Endodermal cell (in vitro differentiated cells): ENCODE measurements at regions not wholly inside any gene's neighbourhood (a gene's known extent, or its start where the extent isn't known, plus 50 kb on each side); places are given as distances from the start of the nearest gene placed in this dataset.

Source experiments
- DNase-seq: peaks from one replicate; pipeline ENCODE4 v3.0.0-alpha.2; 2017
- H3K27ac ChIP-seq: 2 replicates; pipeline ENCODE4 v1.5.1; 2013; ENCODE audit warnings: mild to moderate bottlenecking, low read depth, low read length, moderate library complexity
- H3K27me3 ChIP-seq: 2 replicates; pipeline ENCODE4 v1.6.1; 2013; ENCODE audit warnings: mild to moderate bottlenecking, low read length, moderate library complexity; ENCODE audit not compliant: insufficient read depth, control insufficient read depth, poor library complexity, severe bottlenecking
- H3K36me3 ChIP-seq: 2 replicates; pipeline ENCODE4 v1.7.0; 2013; ENCODE audit warnings: mild to moderate bottlenecking, low read length, moderate library complexity; ENCODE audit not compliant: control insufficient read depth, insufficient read depth
- H3K4me1 ChIP-seq: one replicate; pipeline ENCODE4 v1.7.0; 2013; ENCODE audit warnings: low read length; ENCODE audit not compliant: control insufficient read depth, insufficient read depth
- H3K4me3 ChIP-seq: 2 replicates; pipeline ENCODE4 v1.5.1; 2013; ENCODE audit warnings: mild to moderate bottlenecking, low read length, moderate library complexity
- H3K9ac ChIP-seq: 2 replicates; pipeline ENCODE4 v1.6.1; 2013; ENCODE audit warnings: mild to moderate bottlenecking, low read length, moderate library complexity; ENCODE audit not compliant: poor library complexity, severe bottlenecking; ENCODE audit errors: extremely low read depth
- H3K9me3 ChIP-seq: 2 replicates; pipeline ENCODE4 v1.6.1; 2013; ENCODE audit warnings: mild to moderate bottlenecking, low read length, moderate library complexity; ENCODE audit not compliant: control insufficient read depth
- H3K27ac Mint-ChIP-seq: 2 replicates; pipeline ENCODE4 v1.8.0; 2020; ENCODE audit warnings: mixed read lengths
- H3K27me3 Mint-ChIP-seq: 2 replicates; pipeline ENCODE4 v1.8.0; 2021; ENCODE audit warnings: mild to moderate bottlenecking, mixed read lengths; ENCODE audit not compliant: insufficient read depth
- H3K36me3 Mint-ChIP-seq: 2 replicates; pipeline ENCODE4 v1.8.0; 2020; ENCODE audit warnings: low read depth, mixed read lengths
- H3K4me1 Mint-ChIP-seq: 2 replicates; pipeline ENCODE4 v1.8.0; 2020; ENCODE audit warnings: mixed read lengths
- H3K4me3 Mint-ChIP-seq: 2 replicates; pipeline ENCODE4 v1.8.0; 2020; ENCODE audit warnings: mild to moderate bottlenecking, moderate library complexity, mixed read lengths
- H3K9me3 Mint-ChIP-seq: 2 replicates; pipeline ENCODE4 v1.8.0; 2020; ENCODE audit warnings: mild to moderate bottlenecking, mixed read lengths
- WGBS, 2 experiments: methylation state at CpG; one replicate each; pipeline versions ENCODE4 v1.1.5 to v1.1.7; 2013; ENCODE audit warnings: missing lambda C conversion rate in 2 of 2, mixed read lengths in 1 of 2; ENCODE audit not compliant: insufficient coverage in 1 of 2, insufficient read length in 1 of 2; 5-methylcytosine and 5-hydroxymethylcytosine counted together
- TF ChIP-seq, protein P1 (sequence below): fragments of 200-600 bp; sonication (generic); conservative IDR thresholded peaks from 2 replicates; pipeline ENCODE4 v1.5.0; 2021; ENCODE audit warnings: antibody characterized with exemption, mild to moderate bottlenecking

DNA sequence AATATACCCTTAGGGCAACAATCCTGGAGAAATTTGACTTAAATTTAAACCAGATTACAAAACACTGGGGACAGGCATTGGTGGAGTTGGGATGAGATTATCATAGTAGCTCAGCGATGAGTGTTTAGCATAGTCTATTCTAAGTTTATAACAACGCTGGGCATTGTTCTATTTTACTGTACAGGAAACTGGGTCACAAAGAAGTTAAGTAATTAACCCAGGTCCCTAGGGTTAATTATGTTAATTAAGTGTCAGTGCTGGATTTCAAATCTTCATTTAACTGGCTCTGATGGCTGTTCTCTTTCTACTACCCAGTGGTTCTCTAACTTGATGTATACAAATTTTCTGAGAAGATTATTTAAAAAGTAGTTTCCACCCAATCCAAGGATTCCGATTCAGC, 388.9 kb downstream of the KCNRG start:
- Histone ChIP-seq H3K9me3 (no peaks in the 10 kb centered on the region), H3K36me3 (no peaks in the 10 kb centered on the region), H3K27ac (no peak overlapping the region), H3K4me1 (peaks cover 8% of the 10 kb centered on the region), H3K4me3 (no peak overlapping the region), H3K9ac (no peak overlapping the region), H3K27me3 (peaks cover 10% of the 10 kb centered on the region)
- H3K27me3 Mint-ChIP-seq: peaks cover 56% of the 10 kb centered on the region
- H3K4me1 Mint-ChIP-seq: peaks cover 19% of the 10 kb centered on the region
- TF ChIP-seq, protein P1, sequence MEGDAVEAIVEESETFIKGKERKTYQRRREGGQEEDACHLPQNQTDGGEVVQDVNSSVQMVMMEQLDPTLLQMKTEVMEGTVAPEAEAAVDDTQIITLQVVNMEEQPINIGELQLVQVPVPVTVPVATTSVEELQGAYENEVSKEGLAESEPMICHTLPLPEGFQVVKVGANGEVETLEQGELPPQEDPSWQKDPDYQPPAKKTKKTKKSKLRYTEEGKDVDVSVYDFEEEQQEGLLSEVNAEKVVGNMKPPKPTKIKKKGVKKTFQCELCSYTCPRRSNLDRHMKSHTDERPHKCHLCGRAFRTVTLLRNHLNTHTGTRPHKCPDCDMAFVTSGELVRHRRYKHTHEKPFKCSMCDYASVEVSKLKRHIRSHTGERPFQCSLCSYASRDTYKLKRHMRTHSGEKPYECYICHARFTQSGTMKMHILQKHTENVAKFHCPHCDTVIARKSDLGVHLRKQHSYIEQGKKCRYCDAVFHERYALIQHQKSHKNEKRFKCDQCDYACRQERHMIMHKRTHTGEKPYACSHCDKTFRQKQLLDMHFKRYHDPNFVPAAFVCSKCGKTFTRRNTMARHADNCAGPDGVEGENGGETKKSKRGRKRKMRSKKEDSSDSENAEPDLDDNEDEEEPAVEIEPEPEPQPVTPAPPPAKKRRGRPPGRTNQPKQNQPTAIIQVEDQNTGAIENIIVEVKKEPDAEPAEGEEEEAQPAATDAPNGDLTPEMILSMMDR: no peak
- no peaks in the 10 kb centered on the region for H3K9me3 Mint-ChIP-seq
- no peak overlapping the region for H3K4me3 Mint-ChIP-seq
- DNase-seq: no peak
- 56 to 73% methylated on average over 2 to 3 of the region's 3 CpGs for whole genome bisulfite sequencing, 2 experiments
- no peaks in the 10 kb centered on the region for H3K36me3 Mint-ChIP-seq
- no peak overlapping the region for H3K27ac Mint-ChIP-seq

DNA sequence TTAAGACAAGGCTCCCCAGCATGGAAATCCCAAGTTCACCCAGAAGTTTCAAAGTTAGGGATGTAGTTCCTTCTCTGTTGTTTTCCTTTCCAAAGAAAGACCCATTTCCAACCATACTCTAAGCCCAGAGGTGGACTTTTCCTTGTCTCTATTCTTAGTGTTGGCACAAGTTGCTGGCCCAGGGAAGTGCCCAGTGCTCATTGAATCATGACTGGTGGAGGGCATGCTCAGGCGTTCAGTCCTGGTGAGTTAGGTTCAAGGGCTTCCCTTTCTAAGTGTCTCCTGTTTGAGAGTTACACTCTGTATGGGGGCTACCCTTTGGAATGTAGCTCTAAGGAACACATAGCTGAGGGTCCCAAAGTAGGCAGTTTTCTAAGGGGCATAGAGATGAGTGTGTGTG, 389.5 kb downstream of the KCNRG start:
- H3K4me1 Mint-ChIP-seq: peaks cover 19% of the 10 kb centered on the region
- Histone ChIP-seq H3K27me3 (peaks cover 10% of the 10 kb centered on the region), H3K27ac (no peak overlapping the region), H3K36me3 (no peaks in the 10 kb centered on the region), H3K4me3 (no peak overlapping the region), H3K9ac (no peak overlapping the region), H3K9me3 (no peaks in the 10 kb centered on the region), H3K4me1 (peaks cover 8% of the 10 kb centered on the region)
- DNase-seq: no peak
- no peak overlapping the region for H3K27ac Mint-ChIP-seq
- H3K9me3 Mint-ChIP-seq: no peaks in the 10 kb centered on the region
- TF ChIP-seq, protein P1: no peak
- peaks cover 58% of the 10 kb centered on the region for H3K27me3 Mint-ChIP-seq
- no peak overlapping the region for H3K4me3 Mint-ChIP-seq
- WGBS, 2 experiments: 88% methylated on average over 1 of the region's 1 CpG; no CpG with 5 or more reads in 1 of the 2 experiments
- no peaks in the 10 kb centered on the region for H3K36me3 Mint-ChIP-seq

DNA sequence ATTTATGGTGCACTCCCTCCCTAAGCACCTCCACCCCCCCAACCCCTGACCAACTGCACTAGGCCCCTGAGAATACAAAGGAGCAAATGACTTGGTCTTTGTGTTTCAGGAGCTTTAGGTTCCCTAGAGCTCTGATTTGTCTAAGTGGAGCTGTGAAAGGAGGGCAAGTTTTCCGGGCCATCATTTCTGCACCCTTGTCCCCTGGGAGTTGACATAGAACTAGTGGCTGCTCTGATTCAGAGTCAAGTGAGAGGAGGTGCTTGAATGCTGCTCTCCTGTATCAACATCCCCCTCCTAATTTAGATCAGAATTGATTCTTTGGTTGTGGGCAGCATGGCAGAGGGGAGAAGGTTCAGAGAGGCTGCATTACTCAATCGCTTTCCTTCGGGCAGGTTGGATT, 391.6 kb downstream of the KCNRG start:
- no peak overlapping the region for H3K4me3 Mint-ChIP-seq
- 96 to 100% methylated on average over 2 to 3 of the region's 3 CpGs for WGBS, 2 experiments
- H3K9me3 Mint-ChIP-seq: no peaks in the 10 kb centered on the region
- no peak overlapping the region for H3K9ac ChIP-seq
- no peaks in the 10 kb centered on the region for H3K36me3 ChIP-seq
- no peak overlapping the region for H3K27ac Mint-ChIP-seq
- DNase-seq: no peak
- no peak overlapping the region for H3K27ac ChIP-seq
- peaks cover 8% of the 10 kb centered on the region for H3K4me1 ChIP-seq
- H3K4me3 ChIP-seq: no peak overlapping the region
- H3K4me1 Mint-ChIP-seq: peaks cover 32% of the 10 kb centered on the region
- TF ChIP-seq, protein P1: no peak
- no peaks in the 10 kb centered on the region for H3K36me3 Mint-ChIP-seq
- H3K9me3 ChIP-seq: no peaks in the 10 kb centered on the region
- H3K27me3 ChIP-seq: peaks cover 10% of the 10 kb centered on the region
- peaks cover 63% of the 10 kb centered on the region for H3K27me3 Mint-ChIP-seq
